Mesodermal cell (in vitro differentiated cells): ENCODE measurements at regions not wholly inside any gene's neighbourhood (a gene's known extent, or its start where the extent isn't known, plus 50 kb on each side); places are given as distances from the start of the nearest gene placed in this dataset.
"Not testable (repeated sequence)": the region's sequence is repeated elsewhere in the genome, so short reads cannot be mapped to it uniquely, and the experiment has no call there.

Experiments
- H3K27ac ChIP-seq: 2 replicates; pipeline ENCODE4 v1.7.0; 2013; ENCODE audit warnings: mild to moderate bottlenecking, low read depth, low read length, moderate library complexity; ENCODE audit not compliant: severe bottlenecking
- H3K36me3 ChIP-seq: 2 replicates; pipeline ENCODE4 v1.7.1; 2013; ENCODE audit warnings: mild to moderate bottlenecking, low read length, moderate library complexity; ENCODE audit not compliant: control insufficient read depth, insufficient read depth
- H3K4me1 ChIP-seq: one replicate; pipeline ENCODE4 v1.7.1; 2013; ENCODE audit warnings: mild to moderate bottlenecking, low read length; ENCODE audit not compliant: insufficient read depth, control insufficient read depth, poor library complexity, severe bottlenecking
- H3K4me3 ChIP-seq: 2 replicates; pipeline ENCODE4 v1.7.0; 2013; ENCODE audit warnings: low read length, control low read depth, mild to moderate bottlenecking; ENCODE audit not compliant: insufficient read depth, poor library complexity, severe bottlenecking; ENCODE audit errors: extremely low read depth
- H3K9me3 ChIP-seq: 2 replicates; pipeline ENCODE4 v1.7.1; 2013; ENCODE audit warnings: mild to moderate bottlenecking, low read length, moderate library complexity; ENCODE audit not compliant: control insufficient read depth
- WGBS, 2 experiments: methylation state at CpG; one replicate each; pipeline ENCODE4 v1.1.5; 2013; ENCODE audit warnings: missing lambda C conversion rate in 2 of 2; ENCODE audit not compliant: insufficient coverage in 2 of 2; 5-methylcytosine and 5-hydroxymethylcytosine counted together

DNA sequence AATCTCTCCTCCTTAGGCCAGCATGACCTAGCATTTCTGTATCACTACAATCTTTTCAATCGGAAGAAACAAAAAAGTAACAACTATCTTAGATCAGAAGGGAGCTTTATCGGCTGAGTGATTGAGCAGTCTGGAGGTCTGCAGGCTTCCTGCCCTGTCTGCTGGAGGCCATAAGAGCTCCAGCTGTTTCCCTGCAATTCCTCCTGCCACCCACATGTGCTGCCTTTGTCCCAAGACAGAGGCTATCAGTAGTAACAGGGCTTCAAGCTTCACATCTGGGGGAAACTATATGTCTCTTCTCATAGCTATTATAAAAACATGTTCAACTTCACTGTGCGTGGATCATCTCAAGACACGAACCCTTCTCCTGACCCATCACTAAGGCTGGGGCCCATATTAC lies 70.1 kb upstream of the VWC2 start:
- 75 to 100% methylated on average over 1 to 2 of the region's 4 CpGs for WGBS, 2 experiments
- H3K36me3 ChIP-seq: no peaks in the 10 kb centered on the region
- no peaks in the 10 kb centered on the region for H3K9me3 ChIP-seq
- H3K27ac ChIP-seq: no peak overlapping the region
- no peak overlapping the region for H3K4me3 ChIP-seq
- H3K4me1 ChIP-seq: no peaks in the 10 kb centered on the region

DNA sequence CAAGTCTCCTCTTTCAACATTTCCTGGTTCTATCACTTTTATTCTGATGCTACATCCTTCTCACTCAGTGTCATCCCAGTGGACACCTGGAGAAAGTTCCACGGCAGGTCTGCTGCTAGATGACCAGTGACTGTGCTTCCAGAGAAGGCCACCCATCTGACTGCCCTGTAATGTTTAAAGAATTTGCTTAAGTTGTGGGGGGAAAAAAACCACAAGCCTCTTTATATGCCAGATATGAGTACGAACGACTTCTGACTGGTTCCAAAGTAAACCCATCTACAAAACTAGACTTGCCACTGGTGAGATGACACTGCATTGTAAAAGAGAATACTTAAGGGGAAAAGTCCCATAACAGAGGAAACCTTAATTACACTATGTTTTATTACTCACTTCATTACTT lies 69.6 kb upstream of the VWC2 start:
- no peaks in the 10 kb centered on the region for H3K4me1 ChIP-seq
- no peak overlapping the region for H3K4me3 ChIP-seq
- no peaks in the 10 kb centered on the region for H3K36me3 ChIP-seq
- 100% methylated on average over 1 of the region's 3 CpGs; no CpG with 5 or more reads in 1 of the 2 experiments for WGBS, 2 experiments
- no peaks in the 10 kb centered on the region for H3K9me3 ChIP-seq
- no peak overlapping the region for H3K27ac ChIP-seq

DNA sequence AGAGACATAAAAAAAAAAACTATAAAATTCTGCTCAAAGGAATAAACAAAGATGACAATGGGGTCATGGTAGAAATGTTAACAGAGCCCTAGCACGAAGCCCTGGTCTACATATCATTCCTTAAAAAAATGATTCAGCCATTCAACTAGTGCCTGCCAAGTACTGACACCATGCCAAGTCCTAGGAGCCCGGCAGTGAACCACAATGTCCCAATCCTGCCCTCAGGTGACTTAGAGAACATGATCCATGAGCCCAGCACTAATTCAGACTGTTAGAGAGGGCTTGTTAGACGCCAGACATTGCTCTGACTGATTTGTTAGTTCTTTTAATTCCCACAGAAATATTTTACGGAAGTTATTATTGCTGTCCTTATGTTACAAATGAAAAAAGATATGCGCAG lies 67.3 kb upstream of the VWC2 start:
- Histone ChIP-seq H3K4me3 (no peak overlapping the region), H3K4me1 (no peaks in the 10 kb centered on the region), H3K36me3 (no peaks in the 10 kb centered on the region), H3K9me3 (no peaks in the 10 kb centered on the region), H3K27ac (no peak overlapping the region)
- WGBS, 2 experiments: 88 to 95% methylated on average over 3 to 4 of the region's 5 CpGs

DNA sequence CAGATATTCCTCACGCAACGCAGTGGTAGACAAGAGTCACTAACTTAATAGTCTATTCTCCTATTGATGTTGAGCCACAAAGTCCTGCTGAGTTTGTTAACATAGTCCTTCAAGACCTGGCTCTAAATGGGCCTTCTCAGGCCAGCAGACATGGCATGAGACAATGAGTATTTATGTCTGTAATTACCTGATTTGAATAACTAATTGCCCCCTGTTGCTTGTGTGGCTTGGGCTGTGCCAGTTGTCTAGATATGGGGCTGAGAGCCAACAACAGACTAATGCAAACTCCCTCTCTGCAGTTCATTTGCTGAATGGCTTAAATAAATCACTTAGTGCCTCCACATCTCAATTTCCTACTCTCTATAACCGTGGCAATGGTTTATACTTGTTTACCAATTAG lies 65.5 kb upstream of the VWC2 start:
- H3K27ac ChIP-seq: no peak overlapping the region
- H3K36me3 ChIP-seq: no peaks in the 10 kb centered on the region
- WGBS, 2 experiments: no CpG with 5 or more reads among the region's 3 CpGs
- H3K4me1 ChIP-seq: no peaks in the 10 kb centered on the region
- no peaks in the 10 kb centered on the region for H3K9me3 ChIP-seq
- no peak overlapping the region for H3K4me3 ChIP-seq

DNA sequence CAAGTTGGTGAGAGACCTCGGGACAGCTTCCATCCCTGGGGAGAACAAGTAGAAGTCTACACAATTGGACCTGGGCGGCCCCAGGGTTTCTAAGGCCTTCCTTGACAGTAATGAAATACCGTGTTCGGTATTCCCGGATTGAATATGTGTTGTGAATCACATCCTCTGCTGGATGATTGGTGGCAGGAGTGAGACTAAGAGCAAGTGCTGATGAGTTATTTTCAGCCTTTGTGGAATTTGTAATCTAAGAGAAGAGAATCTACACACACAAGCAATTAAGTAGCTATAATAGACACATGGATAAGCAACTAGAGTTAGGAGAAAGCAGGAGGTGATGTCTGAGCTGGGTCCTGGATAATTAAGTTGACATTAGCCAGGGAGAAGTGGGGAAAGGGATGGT lies 64.8 kb upstream of the VWC2 start:
- 82 to 98% methylated on average over 2 to 5 of the region's 5 CpGs for WGBS, 2 experiments
- no peaks in the 10 kb centered on the region for H3K36me3 ChIP-seq
- no peak overlapping the region for H3K27ac ChIP-seq
- no peak overlapping the region for H3K4me3 ChIP-seq
- no peaks in the 10 kb centered on the region for H3K4me1 ChIP-seq
- H3K9me3 ChIP-seq: no peaks in the 10 kb centered on the region

DNA sequence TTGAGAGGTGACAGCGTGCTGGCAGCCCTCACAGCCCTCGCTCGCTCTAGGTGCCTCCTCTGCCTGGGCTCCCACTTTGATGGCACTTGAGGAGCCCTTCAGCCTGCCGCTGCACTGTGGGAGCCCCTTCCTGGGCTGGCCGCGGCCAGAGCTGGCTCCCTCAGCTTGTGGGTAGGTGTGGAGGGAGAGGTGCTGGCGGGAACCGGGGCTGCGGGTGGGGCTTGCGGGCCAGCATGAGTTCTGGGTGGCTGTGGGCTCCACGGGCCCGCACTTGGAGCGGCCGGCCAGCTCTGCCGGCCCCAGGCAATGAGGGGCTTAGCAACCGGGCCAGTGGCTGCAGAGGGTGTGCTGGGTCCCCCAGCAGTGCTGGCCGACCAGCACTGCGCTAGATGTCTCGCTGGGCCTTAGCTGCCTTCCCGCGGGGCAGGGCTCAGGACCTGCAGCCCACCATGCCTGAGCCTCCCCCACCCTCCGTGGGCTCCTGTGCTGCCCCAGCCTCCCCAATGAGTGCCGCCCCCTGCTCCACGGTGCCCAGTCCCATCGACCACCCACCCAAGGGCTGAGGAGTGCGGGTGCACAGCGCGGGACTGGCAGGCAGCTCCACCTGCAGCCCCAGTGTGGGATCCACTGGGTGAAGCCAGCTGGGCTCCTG lies 62.2 kb upstream of the VWC2 start:
- not testable (repeated sequence) for H3K9me3 ChIP-seq, H3K36me3 ChIP-seq, H3K4me1 ChIP-seq, H3K27ac ChIP-seq, H3K4me3 ChIP-seq
- WGBS, 2 experiments: 95 to 97% methylated on average over 12 to 13 of the region's 28 CpGs

DNA sequence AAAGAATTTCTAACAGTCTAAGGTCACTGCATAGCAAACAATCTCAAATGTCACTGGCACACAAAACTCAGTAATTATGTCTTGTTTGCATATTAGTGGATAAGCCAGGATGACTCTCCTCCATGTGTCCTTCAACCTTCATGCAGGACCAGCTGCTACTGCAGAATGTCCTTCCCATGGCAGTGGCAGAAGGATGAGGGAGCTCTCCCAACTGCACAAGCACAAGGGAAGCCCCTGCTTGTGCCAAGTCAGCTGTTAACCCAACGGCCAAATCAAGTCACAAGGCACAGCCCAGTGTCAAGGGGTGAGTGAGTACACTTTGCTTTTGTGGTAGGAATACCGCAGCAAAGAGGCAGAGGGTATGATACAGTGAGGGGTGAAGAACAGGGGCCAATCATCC lies 59.3 kb upstream of the VWC2 start:
- H3K36me3 ChIP-seq: no peaks in the 10 kb centered on the region
- WGBS, 2 experiments: 67 to 100% methylated on average over 1 of the region's 2 CpGs
- no peaks in the 10 kb centered on the region for H3K4me1 ChIP-seq
- H3K9me3 ChIP-seq: no peaks in the 10 kb centered on the region
- H3K4me3 ChIP-seq: no peak overlapping the region
- no peak overlapping the region for H3K27ac ChIP-seq

DNA sequence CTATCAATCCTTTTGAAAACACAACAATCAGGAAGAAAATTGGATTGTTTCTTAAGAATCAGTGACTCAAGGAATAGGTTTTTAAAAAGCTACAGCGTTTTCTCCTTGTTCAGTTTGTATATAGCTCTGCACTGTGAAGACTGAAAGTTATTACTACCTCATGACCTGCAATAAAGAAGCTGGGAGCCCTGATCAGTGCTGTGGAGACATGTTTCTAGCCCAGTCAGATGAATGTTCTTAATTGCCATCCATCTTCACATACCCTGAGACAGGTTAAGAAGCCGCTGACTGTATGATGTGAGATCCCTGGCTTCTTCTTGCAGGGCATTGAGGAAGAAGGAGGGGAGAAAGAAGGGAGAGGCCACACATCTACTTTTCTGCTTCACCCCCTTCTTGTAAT lies 58.0 kb upstream of the VWC2 start:
- H3K36me3 ChIP-seq: no peaks in the 10 kb centered on the region
- H3K27ac ChIP-seq: no peak overlapping the region
- no peaks in the 10 kb centered on the region for H3K4me1 ChIP-seq
- H3K9me3 ChIP-seq: no peaks in the 10 kb centered on the region
- H3K4me3 ChIP-seq: no peak overlapping the region
- no CpG with 5 or more reads among the region's 2 CpGs for WGBS, 2 experiments

DNA sequence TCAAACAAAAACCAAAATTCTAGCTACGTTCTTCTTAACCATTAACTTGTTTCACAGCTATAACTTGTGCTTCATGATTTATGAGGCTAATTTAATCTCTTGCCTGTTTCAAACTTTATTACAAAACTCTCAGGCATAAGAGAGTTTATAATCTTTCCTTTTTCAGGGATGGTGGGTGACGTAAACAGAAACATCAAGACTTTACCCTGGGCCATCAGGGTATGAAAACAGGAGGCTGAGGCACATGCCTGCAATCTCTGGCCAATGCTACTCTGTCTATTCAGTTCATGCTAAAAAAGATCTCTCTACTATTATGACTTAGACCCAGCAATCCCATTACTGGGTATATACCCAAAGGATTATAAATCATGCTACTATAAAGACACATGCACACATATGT lies 55.9 kb upstream of the VWC2 start:
- H3K4me3 ChIP-seq: no peak overlapping the region
- no peak overlapping the region for H3K27ac ChIP-seq
- H3K36me3 ChIP-seq: no peaks in the 10 kb centered on the region
- WGBS, 2 experiments: no CpG with 5 or more reads among the region's 2 CpGs
- H3K9me3 ChIP-seq: no peaks in the 10 kb centered on the region
- no peaks in the 10 kb centered on the region for H3K4me1 ChIP-seq

DNA sequence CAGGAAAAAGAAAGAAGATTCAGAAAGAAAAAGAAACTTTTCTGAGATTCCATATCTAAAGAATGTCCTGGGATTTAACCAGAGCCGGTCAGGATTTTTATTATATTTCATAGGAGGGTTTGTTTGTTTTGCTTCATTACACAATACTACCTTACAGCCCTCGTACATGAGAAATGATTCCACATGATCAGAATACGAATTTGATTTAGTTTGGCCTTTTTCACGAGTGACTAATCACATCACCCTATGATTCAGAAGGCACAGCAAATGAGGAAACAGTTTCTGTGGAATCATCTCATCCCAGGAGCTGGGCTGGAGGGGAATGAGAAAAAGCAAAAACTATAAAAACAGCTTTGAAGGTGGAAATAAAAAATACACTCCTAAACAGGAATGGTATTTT lies 54.7 kb upstream of the VWC2 start:
- no peak overlapping the region for H3K27ac ChIP-seq
- no peaks in the 10 kb centered on the region for H3K4me1 ChIP-seq
- H3K9me3 ChIP-seq: no peaks in the 10 kb centered on the region
- WGBS, 2 experiments: 100% methylated on average over 1 of the region's 4 CpGs; no CpG with 5 or more reads in 1 of the 2 experiments
- H3K36me3 ChIP-seq: no peaks in the 10 kb centered on the region
- no peak overlapping the region for H3K4me3 ChIP-seq

DNA sequence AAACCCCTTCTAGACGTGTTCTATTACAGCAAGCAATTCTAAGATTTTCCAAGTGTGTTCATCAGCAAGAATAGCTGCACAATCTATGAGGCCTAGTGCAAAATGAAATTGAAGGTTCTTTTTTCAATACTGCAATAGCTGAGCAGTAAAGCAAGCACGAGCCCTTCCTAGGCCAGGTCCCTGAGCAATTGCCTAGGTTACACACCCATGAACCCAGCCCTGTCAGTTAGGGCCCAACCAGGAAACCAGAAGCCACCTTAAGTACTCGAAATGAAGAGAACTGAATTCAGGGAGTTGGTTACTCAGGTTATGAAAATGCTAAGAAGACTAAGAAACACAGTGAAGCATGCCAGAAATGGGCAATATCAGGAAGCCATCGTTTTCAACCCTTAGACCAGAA lies 52.0 kb upstream of the VWC2 start:
- Histone ChIP-seq H3K4me1 (no peaks in the 10 kb centered on the region), H3K4me3 (no peak overlapping the region), H3K27ac (no peak overlapping the region), H3K9me3 (no peaks in the 10 kb centered on the region), H3K36me3 (no peaks in the 10 kb centered on the region)
- WGBS, 2 experiments: 83 to 94% methylated on average over 3 to 4 of the region's 4 CpGs
